SK-N-SH (cell line): ENCODE measurements at regions not wholly inside any gene's neighbourhood (a gene's known extent, or its start where the extent isn't known, plus 50 kb on each side); places are given as distances from the start of the nearest gene placed in this dataset.

Experiments
- CTCF ChIA-PET: fragments of 300-600, 350-600 bp; formaldehyde crosslinking; extraction: SDS; loops from one replicate; lab custom pipeline; 2021; lab: Yijun Ruan, JAX
- POLR2A ChIA-PET: fragments of 350-600 bp; sonication (Branson Sonifier 250); formaldehyde crosslinking; extraction: SDS; loops from one replicate; lab custom pipeline; 2020; ENCODE audit warnings: antibody characterized with exemption, inconsistent platforms; lab: Yijun Ruan, JAX
- DNase-seq: peaks from one replicate; pipeline ENCODE4 v3.0.0; 2012
- H2AFZ ChIP-seq: fragments of 200-600 bp; sonication (generic); 2 replicates; pipeline ENCODE4 v1.8.1; 2016; ENCODE audit warnings: antibody characterized with exemption, mild to moderate bottlenecking, low read depth
- H3F3A ChIP-seq: fragments of 200-600 bp; sonication (generic); replicated peaks from 2 replicates; pipeline ENCODE3; 2016; ENCODE audit warnings: antibody characterized with exemption, mild to moderate bottlenecking; ENCODE audit not compliant: insufficient read depth
- H3K27ac ChIP-seq, 2 experiments: fragments of 200-500 bp in 1 of 2; fragments of 200-600 bp in 1 of 2; sonication (Bioruptor generic) in 1 of 2; sonication (generic), shearing (Covaris generic) in 1 of 2; 2 replicates each; pipeline versions ENCODE4 v1.5.1 to v1.6.1; 2014 to 2016; ENCODE audit warnings: low read depth in 2 of 2, inconsistent platforms in 1 of 2, low read length in 1 of 2, mild to moderate bottlenecking in 1 of 2, mixed read lengths in 1 of 2
- H3K27me3 ChIP-seq: fragments of 200-600 bp; sonication (generic), shearing (Covaris generic); 2 replicates; pipeline ENCODE4 v1.6.1; 2016; ENCODE audit warnings: mixed run types; ENCODE audit not compliant: insufficient read depth
- H3K36me3 ChIP-seq, 2 experiments: fragments of 200-500 bp in 1 of 2; fragments of 200-600 bp in 1 of 2; sonication (Bioruptor generic) in 1 of 2; sonication (generic) in 1 of 2; replicated peaks in 1 of 2; 2 replicates each; pipeline versions ENCODE3 to v1.5.1; 2014 to 2016; ENCODE audit warnings: low read length in 1 of 2, mild to moderate bottlenecking in 1 of 2; ENCODE audit not compliant: insufficient read depth in 2 of 2, control insufficient read depth in 1 of 2
- H3K4me1 ChIP-seq, 2 experiments: fragments of 200-500 bp in 1 of 2; fragments of 200-600 bp in 1 of 2; sonication (Bioruptor generic) in 1 of 2; sonication (generic), shearing (Covaris generic) in 1 of 2; 2 replicates each; pipeline versions ENCODE4 v1.5.1 to v1.6.1; 2014 to 2016; ENCODE audit warnings: low read depth in 1 of 2, low read length in 1 of 2, mixed run types in 1 of 2; ENCODE audit not compliant: insufficient read depth in 2 of 2, control insufficient read depth in 1 of 2
- H3K4me2 ChIP-seq: fragments of 200-600 bp; sonication (generic), shearing (Covaris generic); 2 replicates; pipeline ENCODE4 v1.6.1; 2017; ENCODE audit warnings: mixed run types
- H3K4me3 ChIP-seq, 2 experiments: fragments of 200-500 bp in 1 of 2; fragments of 200-600 bp in 1 of 2; sonication (Bioruptor generic) in 1 of 2; sonication (generic), shearing (Covaris generic) in 1 of 2; 2 replicates each; pipeline versions ENCODE4 v1.5.1 to v1.8.1; 2014 to 2016; ENCODE audit warnings: low read depth in 2 of 2, inconsistent platforms in 1 of 2, low read length in 1 of 2, mild to moderate bottlenecking in 1 of 2, mixed read lengths in 1 of 2, moderate library complexity in 1 of 2
- H3K79me2 ChIP-seq: fragments of 200-600 bp; sonication (generic); 2 replicates; pipeline ENCODE4 v1.8.1; 2017; ENCODE audit warnings: mild to moderate bottlenecking; ENCODE audit not compliant: insufficient read depth
- H3K9ac ChIP-seq: fragments of 200-600 bp; sonication (generic); 2 replicates; pipeline ENCODE4 v1.6.1; 2017; ENCODE audit warnings: mixed run types
- H3K9me2 ChIP-seq: fragments of 200-600 bp; sonication (generic); 2 replicates; pipeline ENCODE4 v1.6.1; 2017; ENCODE audit warnings: mixed run types
- H3K9me3 ChIP-seq: fragments of 200-600 bp; sonication (generic); 2 replicates; pipeline ENCODE4 v1.6.1; 2017; ENCODE audit warnings: mixed run types, mild to moderate bottlenecking, moderate library complexity
- H4K20me1 ChIP-seq: fragments of 200-600 bp; sonication (generic); 2 replicates; pipeline ENCODE4 v1.6.1; 2017; ENCODE audit warnings: mild to moderate bottlenecking, mixed run types; ENCODE audit not compliant: insufficient read depth
- CTCF ChIP-seq: fragments of 200-600 bp; sonication (generic); IDR thresholded peaks from 2 replicates; pipeline ENCODE4 v1.6.1; 2017; ENCODE audit warnings: antibody characterized with exemption, mild to moderate bottlenecking, moderate library complexity
- ELF1 ChIP-seq: IDR thresholded peaks from 2 replicates; pipeline ENCODE4 v1.4.0; 2012
- EP300 ChIP-seq, 2 experiments: IDR thresholded peaks; 2 replicates each; pipeline versions ENCODE4 v1.4.0 to v1.6.1; 2012; ENCODE audit warnings: borderline replicate concordance in 1 of 2, low read depth in 1 of 2, low read length in 1 of 2
- RAD21 ChIP-seq: IDR thresholded peaks from 2 replicates; pipeline ENCODE4 v1.6.1; 2012; ENCODE audit warnings: mild to moderate bottlenecking, low read length
- SIN3A ChIP-seq: IDR thresholded peaks from 2 replicates; pipeline ENCODE4 v1.6.1; 2012; ENCODE audit warnings: low read depth, mild to moderate bottlenecking, low read length, moderate library complexity, borderline replicate concordance
- SMC3 ChIP-seq: IDR thresholded peaks from 2 replicates; pipeline ENCODE4 v1.6.1; 2012; ENCODE audit warnings: low read depth, low read length, improper control_type of control experiment
- TCF12 ChIP-seq: IDR thresholded peaks from 2 replicates; pipeline ENCODE4 v1.4.0; 2012
- WGBS: methylation state at CpG from one replicate; pipeline ENCODE4 v1.1.6; 2017; ENCODE audit warnings: low lambda C conversion rate; 5-methylcytosine and 5-hydroxymethylcytosine counted together
- TF ChIP-seq, protein P1 (sequence below): IDR thresholded peaks from 2 replicates; pipeline ENCODE4 v1.6.1; 2012; ENCODE audit warnings: mild to moderate bottlenecking, low read depth, low read length, moderate library complexity
- TF ChIP-seq, protein P2 (sequence below): IDR thresholded peaks from 2 replicates; pipeline ENCODE4; 2012

DNA sequence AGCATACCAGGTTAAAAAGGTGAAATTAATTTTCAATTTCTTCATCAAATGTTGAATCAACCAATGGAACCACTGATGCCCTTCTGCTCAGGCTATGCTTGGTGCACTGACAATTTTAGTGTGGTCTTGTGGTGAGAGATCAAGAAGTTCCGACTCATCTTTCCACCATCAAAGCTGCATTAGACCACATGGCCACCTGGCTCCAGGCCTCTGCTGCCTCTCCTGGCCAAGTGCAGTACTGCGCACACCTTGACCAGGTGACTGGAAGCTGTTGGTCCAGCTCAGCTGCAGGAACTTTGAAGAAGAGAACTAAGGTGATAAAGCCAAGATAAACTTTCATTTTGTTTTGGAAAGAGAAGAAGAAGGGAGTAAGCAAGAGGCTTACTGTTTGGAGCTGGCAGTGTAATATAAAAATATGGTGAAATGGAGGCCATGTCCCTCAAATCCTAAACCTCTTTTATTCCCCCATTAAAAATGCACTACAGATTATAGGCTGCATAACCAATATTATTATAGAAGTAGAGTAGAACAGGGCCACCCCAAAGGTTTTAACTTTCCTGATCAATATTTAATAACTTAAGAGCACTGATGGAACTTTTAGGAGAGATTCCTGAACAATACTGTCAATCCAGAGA, 315.5 kb upstream of the C9orf72 start:
- no peaks in the 10 kb centered on the region for H3F3A ChIP-seq
- no peaks in the 10 kb centered on the region for H3K9me2 ChIP-seq
- H4K20me1 ChIP-seq, result no peaks in the 10 kb centered on the region
- H3K27ac ChIP-seq, result no peak overlapping the region
- 67% methylated on average over 2 of the region's 2 CpGs for WGBS
- peak; percentile 10 for DNase-seq
- CTCF ChIA-PET, result interaction anchor here (0.7 to 1.7 kb wide), 2 partner anchors 21 to 39 kb away, joined by 3 read pairs; no protein-coding TSS in a partner anchor
- H3K4me1 ChIP-seq, result peaks cover 0 to 3% of the 10 kb centered on the region in 2 experiments; a peak in 2 of 4 replicates
- no peaks in the 10 kb centered on the region for H3K9me3 ChIP-seq
- no peak overlapping the region for H3K4me3 ChIP-seq
- H2AFZ ChIP-seq, result no peak overlapping the region
- H3K27me3 ChIP-seq, result no peaks in the 10 kb centered on the region
- H3K9ac ChIP-seq, result no peak overlapping the region
- POLR2A ChIA-PET, result no interaction called here
- no peaks in the 10 kb centered on the region for H3K36me3 ChIP-seq
- no peaks in the 10 kb centered on the region for H3K79me2 ChIP-seq
- TF ChIP-seq CTCF, result peak; percentile 77
- peak; percentile 28; the same call in 1 of the 2 replicates for TF ChIP-seq RAD21
- TF ChIP-seq SIN3A, result no peak
- no peak overlapping the region for H3K4me2 ChIP-seq

- no peaks in the 10 kb centered on the region for H3K36me3 ChIP-seq
- no peak for DNase-seq
- no peak for TF ChIP-seq TCF12
- TF ChIP-seq, protein P1, sequence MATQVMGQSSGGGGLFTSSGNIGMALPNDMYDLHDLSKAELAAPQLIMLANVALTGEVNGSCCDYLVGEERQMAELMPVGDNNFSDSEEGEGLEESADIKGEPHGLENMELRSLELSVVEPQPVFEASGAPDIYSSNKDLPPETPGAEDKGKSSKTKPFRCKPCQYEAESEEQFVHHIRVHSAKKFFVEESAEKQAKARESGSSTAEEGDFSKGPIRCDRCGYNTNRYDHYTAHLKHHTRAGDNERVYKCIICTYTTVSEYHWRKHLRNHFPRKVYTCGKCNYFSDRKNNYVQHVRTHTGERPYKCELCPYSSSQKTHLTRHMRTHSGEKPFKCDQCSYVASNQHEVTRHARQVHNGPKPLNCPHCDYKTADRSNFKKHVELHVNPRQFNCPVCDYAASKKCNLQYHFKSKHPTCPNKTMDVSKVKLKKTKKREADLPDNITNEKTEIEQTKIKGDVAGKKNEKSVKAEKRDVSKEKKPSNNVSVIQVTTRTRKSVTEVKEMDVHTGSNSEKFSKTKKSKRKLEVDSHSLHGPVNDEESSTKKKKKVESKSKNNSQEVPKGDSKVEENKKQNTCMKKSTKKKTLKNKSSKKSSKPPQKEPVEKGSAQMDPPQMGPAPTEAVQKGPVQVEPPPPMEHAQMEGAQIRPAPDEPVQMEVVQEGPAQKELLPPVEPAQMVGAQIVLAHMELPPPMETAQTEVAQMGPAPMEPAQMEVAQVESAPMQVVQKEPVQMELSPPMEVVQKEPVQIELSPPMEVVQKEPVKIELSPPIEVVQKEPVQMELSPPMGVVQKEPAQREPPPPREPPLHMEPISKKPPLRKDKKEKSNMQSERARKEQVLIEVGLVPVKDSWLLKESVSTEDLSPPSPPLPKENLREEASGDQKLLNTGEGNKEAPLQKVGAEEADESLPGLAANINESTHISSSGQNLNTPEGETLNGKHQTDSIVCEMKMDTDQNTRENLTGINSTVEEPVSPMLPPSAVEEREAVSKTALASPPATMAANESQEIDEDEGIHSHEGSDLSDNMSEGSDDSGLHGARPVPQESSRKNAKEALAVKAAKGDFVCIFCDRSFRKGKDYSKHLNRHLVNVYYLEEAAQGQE, result no peak
- no peak for TF ChIP-seq EP300 (IDR thresholded peaks at IDR 0.05; ENCODE audit: borderline replicate concordance in 1 of 2, low read depth in 1 of 2, low read length in 1 of 2)
- TF ChIP-seq ELF1, result no peak
- TF ChIP-seq SMC3, result no peak
- TF ChIP-seq, protein P2, sequence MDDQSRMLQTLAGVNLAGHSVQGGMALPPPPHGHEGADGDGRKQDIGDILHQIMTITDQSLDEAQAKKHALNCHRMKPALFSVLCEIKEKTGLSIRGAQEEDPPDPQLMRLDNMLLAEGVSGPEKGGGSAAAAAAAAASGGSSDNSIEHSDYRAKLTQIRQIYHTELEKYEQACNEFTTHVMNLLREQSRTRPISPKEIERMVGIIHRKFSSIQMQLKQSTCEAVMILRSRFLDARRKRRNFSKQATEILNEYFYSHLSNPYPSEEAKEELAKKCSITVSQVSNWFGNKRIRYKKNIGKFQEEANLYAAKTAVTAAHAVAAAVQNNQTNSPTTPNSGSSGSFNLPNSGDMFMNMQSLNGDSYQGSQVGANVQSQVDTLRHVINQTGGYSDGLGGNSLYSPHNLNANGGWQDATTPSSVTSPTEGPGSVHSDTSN, result no peak
- no peaks in the 10 kb centered on the region for H3K27me3 ChIP-seq
- no peak overlapping the region for H3K4me3 ChIP-seq
- no peaks in the 10 kb centered on the region for H3K79me2 ChIP-seq
- no peaks in the 10 kb centered on the region for H3K9me2 ChIP-seq
- WGBS, result 39% methylated on average over 1 of the region's 1 CpG
- H3K9ac ChIP-seq, result no peak overlapping the region
- H3K27ac ChIP-seq, result no peak overlapping the region
- no peak overlapping the region for H3K4me2 ChIP-seq
- H4K20me1 ChIP-seq, result no peaks in the 10 kb centered on the region
- ChIA-PET POLR2A (no interaction called here), CTCF (no interaction called here)
- no peaks in the 10 kb centered on the region for H3K9me3 ChIP-seq
- no peak overlapping the region for H2AFZ ChIP-seq
- H3F3A ChIP-seq, result no peaks in the 10 kb centered on the region
- H3K4me1 ChIP-seq, result peaks cover 0 to 9% of the 10 kb centered on the region in 2 experiments; a peak in 1 of 4 replicates
Measured at GRCh38 chr9:27924502-27924901, 351.2 kb upstream of the C9orf72 start.
